ENCODE measurements at regions not wholly inside any gene's neighbourhood (a gene's known extent, or its start where the extent isn't known, plus 50 kb on each side); places are given as distances from the start of the nearest gene placed in this dataset.
A peak's percentile ranks its signal among the peaks of the same experiment; 100 is the strongest.

- intact Hi-C loops (cut with DNase I): loop anchor here (10.0 kb wide), 1 partner anchor 728 kb away; no protein-coding TSS in a partner anchor
- Histone ChIP-seq H3K27ac (no peak overlapping the region), H3K4me1 (no peaks in the 10 kb centered on the region), H3K27me3 (no peaks in the 10 kb centered on the region), H3K9me3 (peaks cover 0 to 3% (median 0%) of the 10 kb centered on the region in 4 donors), H3K4me3 (no peak overlapping the region), H3K36me3 (no peaks in the 10 kb centered on the region)
- 86 to 88% methylated on average over 3 of the region's 3 CpGs for WGBS, 2 donors
- TF ChIP-seq POLR2AphosphoS5 (IDR thresholded peaks at IDR 0.05) (no peak), POLR2A (IDR thresholded peaks at IDR 0.05) (no peak), CTCF (IDR thresholded peaks at IDR 0.05) (no peak), EP300 (IDR thresholded peaks at IDR 0.05) (no peak)
- no peak for DNase-seq
Measured at GRCh38 chr6:14062345-14063029, 55.1 kb upstream of the CD83 start.

GRCh38 chr6:14063756-14064155 is 53.8 kb upstream of the CD83 start:
- intact Hi-C loops (cut with DNase I): loop anchor here (10.0 kb wide), 1 partner anchor 729 kb away; no protein-coding TSS in a partner anchor
- H3K36me3 ChIP-seq: no peaks in the 10 kb centered on the region
- no peaks in the 10 kb centered on the region for H3K27me3 ChIP-seq
- TF ChIP-seq POLR2AphosphoS5 (IDR thresholded peaks at IDR 0.05) (no peak), CTCF (IDR thresholded peaks at IDR 0.05) (no peak)
- H3K4me3 ChIP-seq: no peak overlapping the region
- DNase-seq: no peak
- no peaks in the 10 kb centered on the region for H3K4me1 ChIP-seq
- peaks cover 0 to 3% (median 0%) of the 10 kb centered on the region in 4 donors for H3K9me3 ChIP-seq
- 49 to 70% methylated on average over 3 of the region's 3 CpGs for WGBS, 2 donors
- no peak overlapping the region for H3K27ac ChIP-seq

- intact Hi-C loops (cut with DNase I): loop anchor here (5.0 to 10.0 kb wide), 2 partner anchors 273 to 731 kb away; no protein-coding TSS in a partner anchor
- WGBS, 2 donors: 77 to 90% methylated on average over 1 of the region's 1 CpG
- no peaks in the 10 kb centered on the region for H3K36me3 ChIP-seq
- H3K27ac ChIP-seq: no peak overlapping the region
- H3K27me3 ChIP-seq: no peaks in the 10 kb centered on the region
- H3K4me1 ChIP-seq: no peaks in the 10 kb centered on the region
- DNase-seq: no peak
- no peak overlapping the region for H3K4me3 ChIP-seq
- TF ChIP-seq POLR2AphosphoS5 (IDR thresholded peaks at IDR 0.05) (no peak), POLR2A (IDR thresholded peaks at IDR 0.05) (no peak), CTCF (IDR thresholded peaks at IDR 0.05) (no peak)
- peaks cover 0 to 3% (median 0%) of the 10 kb centered on the region in 4 donors for H3K9me3 ChIP-seq
Measured at GRCh38 chr6:14065350-14065749, 52.2 kb upstream of the CD83 start.

GRCh38 chr6:14066782-14067406 is 50.7 kb upstream of the CD83 start:
- no peak for DNase-seq
- no peaks in the 10 kb centered on the region for H3K27me3 ChIP-seq
- intact Hi-C loops (cut with DNase I): loop anchor here (1.0 to 10.0 kb wide), 3 partner anchors 158 to 732 kb away; no protein-coding TSS in a partner anchor
- H3K27ac ChIP-seq: no peak overlapping the region
- no peaks in the 10 kb centered on the region for H3K36me3 ChIP-seq
- no peak overlapping the region for H3K4me3 ChIP-seq
- 2 to 12% methylated on average over 5 of the region's 5 CpGs for WGBS, 2 donors
- H3K9me3 ChIP-seq: peaks cover 0 to 3% (median 0%) of the 10 kb centered on the region in 4 donors
- H3K4me1 ChIP-seq: no peaks in the 10 kb centered on the region
- TF ChIP-seq POLR2A (IDR thresholded peaks at IDR 0.05) (no peak), EP300 (IDR thresholded peaks at IDR 0.05) (no peak), CTCF (IDR thresholded peaks at IDR 0.05) (peak; percentile 40 to 65 (median 57)), POLR2AphosphoS5 (IDR thresholded peaks at IDR 0.05) (peak in 1 of 4 donors; percentile 10)
